H1 (cell line): ENCODE measurements at regions not wholly inside any gene's neighbourhood (a gene's known extent, or its start where the extent isn't known, plus 50 kb on each side); places are given as distances from the start of the nearest gene placed in this dataset.

Source experiments
- CTBP2 ChIP-seq: IDR thresholded peaks from 2 replicates; pipeline ENCODE4 v1.7.0; 2011; ENCODE audit warnings: borderline replicate concordance, mild to moderate bottlenecking, moderate library complexity, mixed read lengths, low read length; ENCODE audit not compliant: insufficient read depth, insufficient read length
- EGR1 ChIP-seq: IDR thresholded peaks from 2 replicates; pipeline ENCODE4 v1.6.1; 2011; ENCODE audit warnings: low read depth, low read length, borderline replicate concordance
- EZH2 ChIP-seq: fragments of 200-600 bp; sonication (generic); IDR thresholded peaks from 2 replicates; pipeline ENCODE4 v1.7.1; 2012; ENCODE audit warnings: low read depth, mild to moderate bottlenecking, moderate library complexity, low read length, inconsistent platforms; ENCODE audit not compliant: severe bottlenecking
- GTF2F1 ChIP-seq: IDR thresholded peaks from 2 replicates; pipeline ENCODE4 v1.6.1; 2012; ENCODE audit warnings: low read depth, low read length, improper control_type of control experiment, borderline replicate concordance
- JUN ChIP-seq: IDR thresholded peaks from 2 replicates; pipeline ENCODE4 v1.6.1; 2011; ENCODE audit warnings: low read depth, mild to moderate bottlenecking, improper control_type of control experiment, low read length
- MAFK ChIP-seq: IDR thresholded peaks from 2 replicates; pipeline ENCODE4 v1.6.1; 2012; ENCODE audit warnings: low read depth, mild to moderate bottlenecking, improper control_type of control experiment, low read length
- POLR2A ChIP-seq, 2 experiments: IDR thresholded peaks; 1 replicate in 1 of 2; 2 replicates in 1 of 2; pipeline ENCODE4 v1.6.1; 2011; ENCODE audit warnings: low read depth in 2 of 2, low read length in 2 of 2, mild to moderate bottlenecking in 2 of 2; ENCODE audit errors: control extremely low read depth in 1 of 2
- POLR2AphosphoS5 ChIP-seq: IDR thresholded peaks from 2 replicates; pipeline ENCODE4 v1.6.1; 2011; ENCODE audit warnings: low read depth, low read length
- SIN3A ChIP-seq, 2 experiments: IDR thresholded peaks in 1 of 2; conservative IDR thresholded peaks in 1 of 2; 2 replicates each; pipeline ENCODE4 v1.6.1; 2011 to 2012; ENCODE audit warnings: low read length in 2 of 2, improper control_type of control experiment in 1 of 2, low read depth in 1 of 2, mild to moderate bottlenecking in 1 of 2
- SP1 ChIP-seq: IDR thresholded peaks from 2 replicates; pipeline ENCODE4 v1.6.1; 2011; ENCODE audit warnings: low read depth, low read length
- SRF ChIP-seq: IDR thresholded peaks from 2 replicates; pipeline ENCODE4 v1.6.1; 2011; ENCODE audit warnings: mild to moderate bottlenecking, low read depth, low read length, moderate library complexity
- YY1 ChIP-seq: IDR thresholded peaks from 2 replicates; pipeline ENCODE4 v1.6.1; 2011; ENCODE audit warnings: low read depth, mild to moderate bottlenecking, low read length
- TF ChIP-seq, protein P1 (sequence below), 3 experiments: IDR thresholded peaks; 1 replicate in 2 of 3; 2 replicates in 1 of 3; pipeline versions ENCODE4 v1.5.1 to v1.6.1; 2011; ENCODE audit warnings: low read length in 3 of 3, mild to moderate bottlenecking in 3 of 3, inconsistent platforms in 2 of 3, low read depth in 1 of 3, moderate library complexity in 1 of 3; ENCODE audit not compliant: insufficient read depth in 1 of 3; ENCODE audit errors: control extremely low read depth in 1 of 3
- TF ChIP-seq, protein P2 (sequence below): IDR thresholded peaks from 2 replicates; pipeline ENCODE4 v1.6.1; 2011; ENCODE audit warnings: low read length, improper control_type of control experiment

DNA sequence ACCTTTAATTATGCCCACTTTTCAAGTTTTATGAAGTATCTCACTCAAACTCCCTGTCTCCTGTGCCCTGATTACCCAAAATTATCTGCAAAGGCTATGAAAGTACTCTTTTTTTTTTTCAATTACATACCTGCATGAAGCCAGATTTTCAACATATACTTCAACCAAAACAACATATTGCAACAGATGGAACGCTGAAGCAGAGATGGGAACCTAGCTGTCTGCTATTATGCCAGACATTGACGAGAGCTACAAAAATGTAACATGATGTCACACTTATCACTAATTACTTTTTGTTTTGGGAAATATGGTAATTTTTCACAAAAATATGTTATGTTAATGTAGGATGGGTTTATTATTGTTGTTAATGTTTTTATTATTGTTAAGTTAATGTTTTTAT is 86.5 kb upstream of the SLC1A3 start:
- TF ChIP-seq, protein P1, sequence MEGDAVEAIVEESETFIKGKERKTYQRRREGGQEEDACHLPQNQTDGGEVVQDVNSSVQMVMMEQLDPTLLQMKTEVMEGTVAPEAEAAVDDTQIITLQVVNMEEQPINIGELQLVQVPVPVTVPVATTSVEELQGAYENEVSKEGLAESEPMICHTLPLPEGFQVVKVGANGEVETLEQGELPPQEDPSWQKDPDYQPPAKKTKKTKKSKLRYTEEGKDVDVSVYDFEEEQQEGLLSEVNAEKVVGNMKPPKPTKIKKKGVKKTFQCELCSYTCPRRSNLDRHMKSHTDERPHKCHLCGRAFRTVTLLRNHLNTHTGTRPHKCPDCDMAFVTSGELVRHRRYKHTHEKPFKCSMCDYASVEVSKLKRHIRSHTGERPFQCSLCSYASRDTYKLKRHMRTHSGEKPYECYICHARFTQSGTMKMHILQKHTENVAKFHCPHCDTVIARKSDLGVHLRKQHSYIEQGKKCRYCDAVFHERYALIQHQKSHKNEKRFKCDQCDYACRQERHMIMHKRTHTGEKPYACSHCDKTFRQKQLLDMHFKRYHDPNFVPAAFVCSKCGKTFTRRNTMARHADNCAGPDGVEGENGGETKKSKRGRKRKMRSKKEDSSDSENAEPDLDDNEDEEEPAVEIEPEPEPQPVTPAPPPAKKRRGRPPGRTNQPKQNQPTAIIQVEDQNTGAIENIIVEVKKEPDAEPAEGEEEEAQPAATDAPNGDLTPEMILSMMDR (IDR thresholded peaks at IDR 0.05; ENCODE audit: control extremely low read depth in 1 of 3, insufficient read depth in 1 of 3, low read depth in 1 of 3, low read length in 3 of 3) = no peak
- TF ChIP-seq POLR2AphosphoS5 (no peak), JUN (no peak), EZH2 (no peak), EGR1 (no peak), SIN3A (conservative IDR thresholded peaks at IDR 0.05 in 1 of 2, IDR thresholded peaks at IDR 0.05 in 1 of 2; ENCODE audit: low read depth in 1 of 2, low read length in 2 of 2) (no peak), CTBP2 (no peak), SP1 (no peak), MAFK (no peak), GTF2F1 (no peak), SRF (no peak), POLR2A (IDR thresholded peaks at IDR 0.05; ENCODE audit: control extremely low read depth in 1 of 2, low read depth in 2 of 2, low read length in 2 of 2) (no peak), YY1 (no peak)
- TF ChIP-seq, protein P2, sequence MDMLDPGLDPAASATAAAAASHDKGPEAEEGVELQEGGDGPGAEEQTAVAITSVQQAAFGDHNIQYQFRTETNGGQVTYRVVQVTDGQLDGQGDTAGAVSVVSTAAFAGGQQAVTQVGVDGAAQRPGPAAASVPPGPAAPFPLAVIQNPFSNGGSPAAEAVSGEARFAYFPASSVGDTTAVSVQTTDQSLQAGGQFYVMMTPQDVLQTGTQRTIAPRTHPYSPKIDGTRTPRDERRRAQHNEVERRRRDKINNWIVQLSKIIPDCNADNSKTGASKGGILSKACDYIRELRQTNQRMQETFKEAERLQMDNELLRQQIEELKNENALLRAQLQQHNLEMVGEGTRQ = no peak
